ENCODE measurements at regions not wholly inside any gene's neighbourhood (a gene's known extent, or its start where the extent isn't known, plus 50 kb on each side); places are given as distances from the start of the nearest gene placed in this dataset.
"Not testable (repeated sequence)": the region's sequence is repeated elsewhere in the genome, so short reads cannot be mapped to it uniquely, and the experiment has no call there.

DNA sequence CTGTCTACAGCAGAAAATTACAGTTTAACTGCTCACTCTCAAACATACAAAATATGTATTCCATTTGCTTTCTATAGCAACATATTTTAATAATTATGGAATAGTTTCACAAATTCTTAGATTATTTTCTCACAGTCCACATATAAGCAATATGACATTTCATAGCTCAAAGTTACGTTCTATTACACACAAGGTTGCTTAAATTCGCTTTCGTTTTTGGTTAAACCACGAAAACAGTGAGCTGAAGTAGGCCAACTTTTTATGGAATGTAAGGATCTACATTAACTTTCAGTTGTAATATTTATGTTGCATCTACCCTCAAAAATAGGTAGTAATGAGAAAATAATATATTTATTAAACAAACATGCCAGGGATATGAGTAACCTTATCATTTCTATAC, 966.0 kb upstream of the ACO1 start:
- Histone ChIP-seq H3K9ac (ENCODE audit: control insufficient read depth, extremely low read depth, insufficient read depth, low read length) (no peak overlapping the region), H3K4me2 (ENCODE audit: control insufficient read depth, extremely low read depth, insufficient read depth, low read depth, low read length) (no peak overlapping the region), H3K9me1 (ENCODE audit: control insufficient read depth, extremely low read depth, insufficient read depth, low read length) (no peaks in the 10 kb centered on the region), H3K4me1 (ENCODE audit: control insufficient read depth, extremely low read depth, insufficient read depth, low read length) (no peaks in the 10 kb centered on the region), H2AFZ (ENCODE audit: control insufficient read depth, low read length) (no peak overlapping the region), H3K27ac (ENCODE audit: control insufficient read depth, insufficient read depth, low read length) (no peak overlapping the region), H3K9me3 (ENCODE audit: control insufficient read depth, low read depth, low read length) (no peaks in the 10 kb centered on the region), H3K4me3 (ENCODE audit: control insufficient read depth in 2 of 3, extremely low read depth in 1 of 3, insufficient read depth in 2 of 3, low read depth in 1 of 3, low read length in 3 of 3) (no peak overlapping the region), H3K79me2 (ENCODE audit: control insufficient read depth, insufficient read depth, low read length) (no peaks in the 10 kb centered on the region), H3K36me3 (ENCODE audit: control insufficient read depth in 2 of 2, extremely low read depth in 1 of 2, insufficient read depth in 2 of 2, low read length in 2 of 2) (no peaks in the 10 kb centered on the region), H4K20me1 (ENCODE audit: control insufficient read depth, extremely low read depth, insufficient read depth, low read length) (no peaks in the 10 kb centered on the region), H3K27me3 (ENCODE audit: control insufficient read depth, extremely low read depth, insufficient read depth, low read length) (no peaks in the 10 kb centered on the region)
- FAIRE-seq (no peak), DNase-seq (ENCODE audit: low read depth, low spot score) (no peak)
- TF ChIP-seq EZH2 (IDR thresholded peaks at IDR 0.05; ENCODE audit: low read length) = no peak
- TF ChIP-seq, protein P1, sequence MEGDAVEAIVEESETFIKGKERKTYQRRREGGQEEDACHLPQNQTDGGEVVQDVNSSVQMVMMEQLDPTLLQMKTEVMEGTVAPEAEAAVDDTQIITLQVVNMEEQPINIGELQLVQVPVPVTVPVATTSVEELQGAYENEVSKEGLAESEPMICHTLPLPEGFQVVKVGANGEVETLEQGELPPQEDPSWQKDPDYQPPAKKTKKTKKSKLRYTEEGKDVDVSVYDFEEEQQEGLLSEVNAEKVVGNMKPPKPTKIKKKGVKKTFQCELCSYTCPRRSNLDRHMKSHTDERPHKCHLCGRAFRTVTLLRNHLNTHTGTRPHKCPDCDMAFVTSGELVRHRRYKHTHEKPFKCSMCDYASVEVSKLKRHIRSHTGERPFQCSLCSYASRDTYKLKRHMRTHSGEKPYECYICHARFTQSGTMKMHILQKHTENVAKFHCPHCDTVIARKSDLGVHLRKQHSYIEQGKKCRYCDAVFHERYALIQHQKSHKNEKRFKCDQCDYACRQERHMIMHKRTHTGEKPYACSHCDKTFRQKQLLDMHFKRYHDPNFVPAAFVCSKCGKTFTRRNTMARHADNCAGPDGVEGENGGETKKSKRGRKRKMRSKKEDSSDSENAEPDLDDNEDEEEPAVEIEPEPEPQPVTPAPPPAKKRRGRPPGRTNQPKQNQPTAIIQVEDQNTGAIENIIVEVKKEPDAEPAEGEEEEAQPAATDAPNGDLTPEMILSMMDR (optimal IDR thresholded peaks at IDR 0.05 in 1 of 3, IDR thresholded peaks at IDR 0.05 in 1 of 3, conservative IDR thresholded peaks at IDR 0.05 in 1 of 3; ENCODE audit: extremely low read depth in 1 of 3, insufficient read depth in 2 of 3, low read length in 3 of 3) = no peak
- dilution Hi-C loops (cut with MboI; ENCODE audit: extremely low pct_ligation_motif_present, low sequenced_read_pairs) = loop anchor here (25.0 kb wide), 1 partner anchor 94 kb away; no protein-coding TSS in a partner anchor

DNA sequence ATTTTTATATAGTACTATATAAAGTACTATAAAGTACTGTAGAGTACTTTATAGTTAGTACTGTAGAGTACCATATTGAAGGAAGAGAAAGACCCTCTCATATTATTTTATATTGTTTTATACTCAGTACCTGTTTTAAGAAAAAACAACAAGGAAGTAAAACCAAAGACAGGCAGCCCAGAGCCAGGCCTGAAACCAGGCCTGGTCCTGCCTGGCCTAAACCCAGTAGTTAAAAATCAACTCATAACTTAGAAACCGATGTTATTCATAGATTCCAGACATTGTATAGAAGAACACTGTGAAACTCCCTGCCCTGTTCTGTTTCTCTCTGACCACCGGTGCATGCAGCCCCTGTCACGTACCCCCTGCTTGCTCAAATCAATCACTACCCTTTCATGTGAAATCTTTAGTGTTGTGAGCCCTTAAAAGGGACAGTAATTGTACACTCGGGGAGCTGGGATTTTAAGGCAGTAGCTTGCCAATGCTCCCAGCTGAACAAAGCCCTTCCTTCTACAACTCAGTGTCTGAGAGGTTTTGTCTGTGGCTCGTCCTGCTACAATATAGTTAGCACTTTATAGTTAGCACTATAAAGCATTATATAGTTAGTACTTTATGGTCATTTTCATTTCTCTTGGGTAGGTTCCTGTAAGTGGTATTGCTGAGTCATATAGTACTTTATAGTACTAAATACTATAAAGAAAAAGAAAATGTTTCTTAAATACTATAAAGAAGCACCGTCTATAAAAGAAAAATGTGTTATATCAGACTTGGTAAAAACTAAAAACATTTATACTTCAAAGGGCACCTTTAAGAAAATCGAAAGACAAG, 940.6 kb upstream of the ACO1 start:
- dilution Hi-C loops (cut with MboI; ENCODE audit: extremely low pct_ligation_motif_present, low sequenced_read_pairs); H3K9me3 ChIP-seq (ENCODE audit: control insufficient read depth, low read depth, low read length); H3K4me1 ChIP-seq (ENCODE audit: control insufficient read depth, extremely low read depth, insufficient read depth, low read length); H3K27ac ChIP-seq (ENCODE audit: control insufficient read depth, insufficient read depth, low read length); H3K4me3 ChIP-seq (ENCODE audit: control insufficient read depth in 2 of 3, extremely low read depth in 1 of 3, insufficient read depth in 2 of 3, low read depth in 1 of 3, low read length in 3 of 3); H3K4me2 ChIP-seq (ENCODE audit: control insufficient read depth, extremely low read depth, insufficient read depth, low read depth, low read length); H4K20me1 ChIP-seq (ENCODE audit: control insufficient read depth, extremely low read depth, insufficient read depth, low read length); DNase-seq (ENCODE audit: low read depth, low spot score); H3K36me3 ChIP-seq (ENCODE audit: control insufficient read depth in 2 of 2, extremely low read depth in 1 of 2, insufficient read depth in 2 of 2, low read length in 2 of 2); H3K9ac ChIP-seq (ENCODE audit: control insufficient read depth, extremely low read depth, insufficient read depth, low read length); H3K79me2 ChIP-seq (ENCODE audit: control insufficient read depth, insufficient read depth, low read length); H3K9me1 ChIP-seq (ENCODE audit: control insufficient read depth, extremely low read depth, insufficient read depth, low read length); H3K27me3 ChIP-seq (ENCODE audit: control insufficient read depth, extremely low read depth, insufficient read depth, low read length); H2AFZ ChIP-seq (ENCODE audit: control insufficient read depth, low read length); FAIRE-seq: not testable (repeated sequence)

DNA sequence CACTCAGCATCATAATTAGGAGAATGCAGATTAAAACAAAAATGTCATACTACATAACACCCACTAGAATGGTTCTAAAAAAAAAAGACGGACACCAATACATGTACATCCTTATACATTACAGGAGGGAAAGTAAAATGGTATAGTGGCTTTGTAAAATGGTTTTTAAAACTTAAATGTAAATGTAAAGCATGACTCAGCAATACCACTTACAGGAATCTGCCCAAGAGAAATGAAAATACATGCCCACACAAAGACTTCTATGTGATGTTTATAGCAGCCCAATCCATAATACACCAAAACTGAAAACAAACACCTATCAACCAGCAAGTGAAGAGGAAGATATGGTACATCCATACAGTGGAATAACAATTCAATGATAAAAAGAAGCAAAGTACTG, 939.1 kb upstream of the ACO1 start:
- no peak overlapping the region for H3K4me2 ChIP-seq (ENCODE audit: control insufficient read depth, extremely low read depth, insufficient read depth, low read depth, low read length)
- DNase-seq (ENCODE audit: low read depth, low spot score) (no peak), FAIRE-seq (no peak)
- H3K9me3 ChIP-seq (ENCODE audit: control insufficient read depth, low read depth, low read length) = no peaks in the 10 kb centered on the region
- H2AFZ ChIP-seq (ENCODE audit: control insufficient read depth, low read length) = peak overlapping the region; percentile 26
- no peak overlapping the region for H3K4me3 ChIP-seq (ENCODE audit: control insufficient read depth in 2 of 3, extremely low read depth in 1 of 3, insufficient read depth in 2 of 3, low read depth in 1 of 3, low read length in 3 of 3)
- no peaks in the 10 kb centered on the region for H4K20me1 ChIP-seq (ENCODE audit: control insufficient read depth, extremely low read depth, insufficient read depth, low read length)
- no peak for TF ChIP-seq EZH2 (IDR thresholded peaks at IDR 0.05; ENCODE audit: low read length)
- TF ChIP-seq, protein P1 (optimal IDR thresholded peaks at IDR 0.05 in 1 of 3, IDR thresholded peaks at IDR 0.05 in 1 of 3, conservative IDR thresholded peaks at IDR 0.05 in 1 of 3; ENCODE audit: extremely low read depth in 1 of 3, insufficient read depth in 2 of 3, low read length in 3 of 3) = no peak
- no peak overlapping the region for H3K9ac ChIP-seq (ENCODE audit: control insufficient read depth, extremely low read depth, insufficient read depth, low read length)
- no peaks in the 10 kb centered on the region for H3K9me1 ChIP-seq (ENCODE audit: control insufficient read depth, extremely low read depth, insufficient read depth, low read length)
- no peaks in the 10 kb centered on the region for H3K4me1 ChIP-seq (ENCODE audit: control insufficient read depth, extremely low read depth, insufficient read depth, low read length)
- H3K27ac ChIP-seq (ENCODE audit: control insufficient read depth, insufficient read depth, low read length) = no peak overlapping the region
- no peaks in the 10 kb centered on the region for H3K36me3 ChIP-seq (ENCODE audit: control insufficient read depth in 2 of 2, extremely low read depth in 1 of 2, insufficient read depth in 2 of 2, low read length in 2 of 2)
- dilution Hi-C loops (cut with MboI; ENCODE audit: extremely low pct_ligation_motif_present, low sequenced_read_pairs) = no loop called here
- no peaks in the 10 kb centered on the region for H3K27me3 ChIP-seq (ENCODE audit: control insufficient read depth, extremely low read depth, insufficient read depth, low read length)
- no peaks in the 10 kb centered on the region for H3K79me2 ChIP-seq (ENCODE audit: control insufficient read depth, insufficient read depth, low read length)

All from keratinocyte (primary cell).